PC-3 (cell line): ENCODE measurements at regions not wholly inside any gene's neighbourhood (a gene's known extent, or its start where the extent isn't known, plus 50 kb on each side); places are given as distances from the start of the nearest gene placed in this dataset.

Experiments
- CTCF ChIP-seq: fragments of 300-600 bp; sonication (generic); conservative IDR thresholded peaks from 2 replicates; pipeline ENCODE4 v1.5.1; 2017; ENCODE audit warnings: antibody characterized with exemption, low read depth, mild to moderate bottlenecking, low read length
- EZH2 ChIP-seq: fragments of 300-600 bp; sonication (generic); IDR thresholded peaks from one replicate; pipeline ENCODE4 v1.6.1; 2017; ENCODE audit warnings: antibody characterized with exemption, mild to moderate bottlenecking, low read length; ENCODE audit not compliant: unreplicated experiment
- EZH2phosphoT487 ChIP-seq: fragments of 300-600 bp; sonication (generic); IDR thresholded peaks from 2 replicates; pipeline ENCODE4 v1.6.1; 2018; ENCODE audit warnings: mild to moderate bottlenecking, antibody characterized with exemption, low read length, borderline replicate concordance

GRCh38 chr12:108008163-108008905 lies 120.8 kb upstream of the WSCD2 start:
- TF ChIP-seq CTCF, result no peak
- TF ChIP-seq EZH2phosphoT487, result no peak
- TF ChIP-seq EZH2, result no peak
